Daoy (cell line): ENCODE measurements at regions not wholly inside any gene's neighbourhood (a gene's known extent, or its start where the extent isn't known, plus 50 kb on each side); places are given as distances from the start of the nearest gene placed in this dataset.

Experiments
- DNase-seq: peaks from one replicate; pipeline ENCODE4 v3.0.0-alpha.2; 2015; ENCODE audit warnings: low read depth

GRCh38 chr5:15447209-15447608, 52.8 kb upstream of the FBXL7 start:
- no peak for DNase-seq

GRCh38 chr5:15446552-15446951, 53.4 kb upstream of the FBXL7 start:
- no peak for DNase-seq

- DNase-seq, result no peak
These were observed 57.8 kb upstream of the FBXL7 start for GRCh38 chr5:15442193-15442570.

GRCh38 chr5:15441433-15442192, 58.4 kb upstream of the FBXL7 start:
- no peak for DNase-seq

GRCh38 chr5:15440434-15440833, 59.5 kb upstream of the FBXL7 start:
- peak; percentile 13 for DNase-seq

GRCh38 chr5:15439801-15440200, 60.2 kb upstream of the FBXL7 start:
- no peak for DNase-seq

GRCh38 chr5:15433709-15434108, 66.3 kb upstream of the FBXL7 start:
- no peak for DNase-seq

- DNase-seq, result no peak
These were observed 68.1 kb upstream of the FBXL7 start for GRCh38 chr5:15431923-15432322.

- DNase-seq, result no peak
These were observed 74.2 kb upstream of the FBXL7 start for GRCh38 chr5:15425766-15426165.

- DNase-seq, result no peak
These were observed 75.2 kb upstream of the FBXL7 start for GRCh38 chr5:15424769-15425168.

GRCh38 chr5:15421921-15422412, 78.0 kb upstream of the FBXL7 start:
- DNase-seq, result no peak

- no peak for DNase-seq
These were observed 78.6 kb upstream of the FBXL7 start for GRCh38 chr5:15421381-15421780.

GRCh38 chr5:15420201-15420600, 79.8 kb upstream of the FBXL7 start:
- DNase-seq, result no peak

- DNase-seq, result no peak
These were observed 82.8 kb upstream of the FBXL7 start for GRCh38 chr5:15417156-15417555.

GRCh38 chr5:15406478-15406877, 93.5 kb upstream of the FBXL7 start:
- no peak for DNase-seq

- no peak for DNase-seq
These were observed 106.8 kb upstream of the FBXL7 start for GRCh38 chr5:15393146-15393545.

- no peak for DNase-seq
These were observed 108.1 kb upstream of the FBXL7 start for GRCh38 chr5:15391704-15392397.

- DNase-seq, result no peak
These were observed 111.1 kb upstream of the FBXL7 start for GRCh38 chr5:15388866-15389265.

GRCh38 chr5:15387931-15388524, 112.0 kb upstream of the FBXL7 start:
- no peak for DNase-seq

GRCh38 chr5:15386122-15386521, 113.9 kb upstream of the FBXL7 start:
- no peak for DNase-seq

- DNase-seq, result no peak
These were observed 114.4 kb upstream of the FBXL7 start for GRCh38 chr5:15385553-15385952.

GRCh38 chr5:15385037-15385436, 114.9 kb upstream of the FBXL7 start:
- DNase-seq, result no peak

- DNase-seq, result no peak
These were observed 115.4 kb upstream of the FBXL7 start for GRCh38 chr5:15384581-15384980.
